AG09319 (cell line): ENCODE measurements at regions not wholly inside any gene's neighbourhood (a gene's known extent, or its start where the extent isn't known, plus 50 kb on each side); places are given as distances from the start of the nearest gene placed in this dataset.

Source experiments
- DNase-seq: peaks from one replicate; pipeline ENCODE4 v3.0.0-alpha.2; 2010; ENCODE audit warnings: low read depth; ENCODE audit errors: extremely low read depth
- CTCF ChIP-seq: IDR thresholded peaks from 2 replicates; pipeline ENCODE4 v1.5.1; 2011; ENCODE audit warnings: low read depth, mild to moderate bottlenecking, inconsistent platforms, low read length, moderate library complexity

- no peak for DNase-seq
- no peak for TF ChIP-seq CTCF
Measured at GRCh38 chr13:78383071-78383484, 220.3 kb downstream of the POU4F1 start.

GRCh38 chr13:78382491-78382890, 220.9 kb downstream of the POU4F1 start:
- no peak for TF ChIP-seq CTCF
- DNase-seq: no peak

GRCh38 chr13:78376822-78377221, 226.5 kb downstream of the POU4F1 start:
- TF ChIP-seq CTCF: no peak
- no peak for DNase-seq

GRCh38 chr13:78376033-78376432, 227.3 kb downstream of the POU4F1 start:
- no peak for DNase-seq
- no peak for TF ChIP-seq CTCF

GRCh38 chr13:78372581-78372980, 230.8 kb downstream of the POU4F1 start:
- no peak for TF ChIP-seq CTCF
- DNase-seq: no peak

- no peak for DNase-seq
- TF ChIP-seq CTCF: no peak
Measured at GRCh38 chr13:78370231-78370630, 233.1 kb downstream of the POU4F1 start.

- no peak for DNase-seq
- no peak for TF ChIP-seq CTCF
Measured at GRCh38 chr13:78364711-78365110, 238.6 kb downstream of the POU4F1 start.
